GM21737 (cell line): ENCODE measurements at regions not wholly inside any gene's neighbourhood (a gene's known extent, or its start where the extent isn't known, plus 50 kb on each side); places are given as distances from the start of the nearest gene placed in this dataset.

ENCODE experiments used
- ATAC-seq: cut with Tn5 transposase; IDR thresholded peaks from one replicate; pipeline ENCODE4 v1.9.1; 2021; ENCODE audit warnings: mild to moderate bottlenecking, moderate library complexity; ENCODE audit not compliant: unreplicated experiment

DNA sequence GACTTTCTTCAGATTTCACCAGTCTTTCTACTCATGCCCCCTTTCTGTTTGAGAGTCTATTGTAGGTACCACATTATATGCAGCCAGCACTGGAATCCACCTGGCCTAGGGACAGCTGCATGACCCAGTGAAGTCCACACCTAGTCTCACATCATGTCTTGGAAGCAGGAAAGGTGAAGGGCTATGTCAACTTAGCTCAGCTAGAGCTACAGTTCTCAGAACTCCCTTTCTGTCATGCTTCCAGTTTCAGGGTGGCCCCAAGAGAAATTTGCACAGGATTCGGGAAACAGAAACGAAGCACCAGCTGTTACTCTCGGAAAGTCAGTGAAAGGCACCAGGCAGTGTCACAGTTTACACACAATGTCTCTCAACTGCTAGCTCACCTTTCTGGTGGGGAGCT, 51.6 kb upstream of the NLRP1 start:
- ATAC-seq, result no peak

GRCh38 chr17:5638596-5638995, 54.3 kb upstream of the NLRP1 start:
- ATAC-seq, result no peak

DNA sequence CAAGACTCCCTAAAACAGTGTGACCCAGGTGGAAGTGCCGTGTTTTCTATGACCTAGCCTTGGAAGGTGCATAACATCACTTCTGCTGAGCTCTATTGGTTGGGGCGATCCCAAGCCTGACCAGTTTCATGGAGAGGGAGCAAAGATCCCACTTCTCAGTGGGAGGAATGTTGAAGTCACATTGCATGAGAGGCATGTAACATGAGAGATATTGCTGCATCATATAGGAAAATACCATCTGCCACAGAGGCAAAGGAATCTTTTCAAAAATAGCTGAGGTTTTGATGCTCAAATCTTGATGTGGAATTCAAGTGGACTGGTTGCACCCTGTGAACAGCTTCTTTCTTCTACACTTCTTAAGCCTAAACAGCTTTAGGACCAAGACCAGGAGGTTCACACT, 56.4 kb upstream of the NLRP1 start:
- no peak for ATAC-seq

- no peak for ATAC-seq
These were observed 58.4 kb upstream of the NLRP1 start for GRCh38 chr17:5642752-5643151.

GRCh38 chr17:5644065-5644464, 59.8 kb upstream of the NLRP1 start:
- ATAC-seq, result no peak

DNA sequence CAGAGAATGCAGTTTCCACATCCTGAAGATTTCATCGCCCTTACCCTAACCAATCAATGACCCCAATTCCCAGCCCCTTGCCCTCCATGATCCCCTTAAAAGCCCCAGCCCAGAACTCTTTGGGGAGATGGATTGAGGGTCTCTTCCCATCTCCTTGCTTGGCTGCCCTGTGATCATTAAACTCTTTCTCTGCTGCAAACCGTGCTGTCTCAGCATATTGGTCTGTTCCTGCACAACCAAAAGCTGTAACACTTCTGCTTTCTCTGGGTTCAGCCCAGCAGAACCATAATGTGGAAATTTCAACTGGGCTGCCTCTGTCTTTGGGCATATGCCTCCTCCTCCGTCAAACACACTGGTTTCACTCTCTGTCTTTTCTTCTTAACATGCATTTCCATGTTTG, 67.0 kb upstream of the NLRP1 start:
- ATAC-seq, result no peak

GRCh38 chr17:5661491-5662125, 77.3 kb upstream of the NLRP1 start:
- ATAC-seq, result no peak

- no peak for ATAC-seq
These were observed 78.2 kb upstream of the NLRP1 start for GRCh38 chr17:5662409-5663085.

- ATAC-seq, result no peak
These were observed 80.9 kb upstream of the NLRP1 start for GRCh38 chr17:5665164-5665563.

DNA sequence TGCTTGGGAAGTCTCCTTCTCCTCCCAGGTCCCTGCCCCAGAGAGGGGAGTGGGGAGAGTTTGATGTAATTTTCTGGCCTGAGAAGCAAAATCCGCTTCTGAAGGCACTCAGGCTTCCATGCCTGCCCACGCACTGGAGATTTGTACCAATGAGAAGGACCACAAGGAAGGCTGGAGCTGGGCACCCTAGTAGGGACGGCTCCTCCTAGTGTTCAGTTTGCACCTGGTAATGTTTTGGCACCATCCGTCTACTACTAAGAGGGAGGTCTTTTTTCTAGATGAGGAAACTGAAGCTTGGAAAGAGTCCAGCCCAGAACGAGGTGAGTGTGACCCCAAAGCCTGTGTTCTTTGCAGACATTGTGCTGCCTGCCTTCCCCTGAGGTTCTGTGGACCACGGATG, 83.6 kb upstream of the NLRP1 start:
- no peak for ATAC-seq

- ATAC-seq, result no peak
These were observed 84.3 kb upstream of the NLRP1 start for GRCh38 chr17:5668557-5669138.

- ATAC-seq, result no peak
These were observed 84.9 kb upstream of the NLRP1 start for GRCh38 chr17:5669191-5669590.

- ATAC-seq, result no peak
These were observed 87.8 kb upstream of the NLRP1 start for GRCh38 chr17:5672141-5672540.

DNA sequence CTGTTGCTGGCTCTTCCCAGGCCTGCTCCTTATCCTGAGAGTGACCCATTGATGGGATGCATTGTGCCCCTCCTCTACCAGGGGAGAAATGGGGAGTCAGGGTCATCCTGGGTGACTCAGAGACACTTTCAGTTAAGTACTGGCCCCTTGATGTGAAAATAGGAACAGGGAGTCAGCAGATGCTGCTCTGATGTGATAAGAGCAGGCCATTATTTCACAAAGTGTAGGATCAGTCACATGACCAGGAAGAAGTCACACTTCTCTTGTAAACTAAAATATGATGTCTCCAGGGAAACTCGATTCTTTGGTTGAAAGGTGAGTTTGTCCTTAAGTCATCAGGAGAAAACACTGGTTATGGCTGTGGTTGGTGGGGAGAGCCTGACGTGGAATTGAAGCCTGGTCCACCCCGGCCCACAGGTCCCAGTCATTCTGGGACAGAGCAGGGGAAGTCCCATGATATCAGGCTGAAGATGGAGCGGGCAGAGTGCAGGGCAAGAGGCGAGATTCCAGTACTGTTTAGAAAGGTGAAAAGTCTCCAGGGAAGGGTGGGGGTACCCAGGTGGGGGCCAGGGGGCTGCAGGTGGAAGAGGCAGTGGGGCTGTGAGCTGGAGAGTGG, 88.6 kb upstream of the NLRP1 start:
- no peak for ATAC-seq

DNA sequence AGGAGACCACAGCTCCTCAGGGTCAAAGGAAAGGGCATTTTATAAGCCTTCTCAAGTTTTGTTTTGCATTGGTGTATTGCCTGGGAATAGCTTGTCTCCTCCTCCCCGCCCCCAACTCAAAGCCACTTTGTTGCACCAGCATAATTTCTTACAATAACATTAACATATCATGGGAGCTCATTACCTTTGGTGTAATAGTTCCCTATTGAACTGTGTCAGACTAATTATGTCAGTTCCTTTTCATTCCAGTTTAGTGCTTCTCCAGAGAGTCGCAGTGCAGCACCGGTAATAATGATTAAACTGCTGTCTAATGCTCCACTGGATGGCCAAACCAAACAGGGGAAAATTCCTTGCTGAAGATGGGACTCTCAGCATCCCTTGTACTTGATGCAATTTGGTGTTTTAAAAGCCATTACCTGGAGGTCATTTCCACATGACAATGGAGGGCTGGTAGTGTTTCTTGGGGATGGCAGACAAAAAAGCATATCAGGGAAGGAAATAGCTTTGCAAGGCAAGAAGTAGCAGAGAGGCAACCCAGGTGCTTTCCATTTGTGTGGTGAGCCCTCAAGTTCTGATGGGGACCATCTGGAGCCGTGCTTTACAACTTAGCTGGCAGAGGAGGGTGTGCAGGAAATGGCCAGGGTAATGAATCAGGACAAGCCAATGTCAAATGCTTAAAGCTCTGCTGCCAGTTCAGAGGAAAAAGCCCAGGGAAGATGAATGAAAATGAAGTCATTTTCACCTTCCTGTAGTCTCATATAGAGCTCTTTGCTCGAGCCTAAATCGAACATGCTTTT, 91.5 kb upstream of the NLRP1 start:
- ATAC-seq, result no peak

- no peak for ATAC-seq
These were observed 93.3 kb upstream of the NLRP1 start for GRCh38 chr17:5677620-5678019.

DNA sequence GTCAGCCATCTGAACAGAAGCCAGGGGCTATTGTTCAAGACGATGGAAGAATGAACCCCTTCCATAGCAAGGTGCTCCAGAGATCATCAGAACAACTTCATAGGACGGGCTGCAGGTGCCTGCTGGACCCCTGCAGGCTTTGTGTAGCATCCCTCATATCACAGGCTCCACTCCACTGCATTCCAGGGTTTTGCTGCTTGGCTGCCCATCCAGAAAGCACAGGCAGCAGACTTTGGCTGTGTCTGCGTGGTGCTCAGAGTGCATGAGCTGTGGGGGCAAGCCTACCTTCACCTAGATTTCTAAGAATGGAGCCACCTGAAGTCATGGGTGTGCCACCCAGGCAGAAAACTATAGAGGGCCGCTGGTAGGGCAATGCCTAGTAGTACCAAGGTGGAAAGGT, 93.9 kb upstream of the NLRP1 start:
- ATAC-seq, result no peak

DNA sequence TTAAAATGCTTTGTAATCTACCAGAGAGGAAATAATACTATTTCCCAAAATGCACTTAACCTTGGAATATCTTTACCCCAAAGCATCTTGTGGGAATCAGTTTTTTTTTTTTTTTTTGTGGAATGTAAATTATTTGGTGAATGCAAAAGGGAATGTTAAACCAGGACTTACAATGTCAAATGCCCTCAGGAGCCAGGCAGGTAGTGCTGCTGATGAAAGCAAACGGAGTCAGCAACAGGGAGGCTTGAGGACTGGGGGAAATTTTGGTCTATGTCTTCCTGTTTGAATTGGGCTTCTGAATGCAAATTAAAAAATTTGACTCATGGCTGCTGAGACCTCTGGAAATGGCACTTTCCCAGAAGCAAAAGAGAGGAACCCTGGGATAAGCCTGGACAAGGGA, 96.5 kb upstream of the NLRP1 start:
- no peak for ATAC-seq

GRCh38 chr17:5683241-5683640, 98.9 kb upstream of the NLRP1 start:
- ATAC-seq, result no peak

- no peak for ATAC-seq
These were observed 101.8 kb upstream of the NLRP1 start for GRCh38 chr17:5686074-5686635.

DNA sequence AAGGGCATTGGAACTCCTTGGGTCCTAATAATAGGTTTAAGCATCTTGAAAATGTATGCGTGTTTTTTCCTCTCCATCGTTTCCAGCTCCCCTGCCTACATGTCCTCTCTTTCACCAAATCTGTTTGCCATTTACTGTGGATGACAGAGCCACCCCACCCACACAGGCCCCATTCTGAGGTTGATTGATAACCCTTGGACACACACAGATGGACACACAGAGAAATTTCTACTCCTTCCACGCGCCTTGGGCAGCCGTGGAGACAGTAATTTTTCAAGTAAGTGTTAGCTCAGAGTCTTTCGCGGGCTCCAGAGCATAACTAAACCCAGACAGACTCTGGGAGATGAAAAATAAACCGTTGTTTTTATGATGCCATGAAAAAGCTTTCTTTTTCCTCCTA, 103.3 kb upstream of the NLRP1 start:
- ATAC-seq, result no peak
